SU-DHL-6 (cell line): ENCODE measurements at regions not wholly inside any gene's neighbourhood (a gene's known extent, or its start where the extent isn't known, plus 50 kb on each side); places are given as distances from the start of the nearest gene placed in this dataset.

Source experiments
- H2AFZ ChIP-seq: fragments of 200-600 bp; sonication (generic); 2 replicates; pipeline ENCODE4 v1.6.1; 2014; ENCODE audit warnings: low read depth, mild to moderate bottlenecking, moderate library complexity, mixed read lengths, antibody characterized with exemption, low read length; ENCODE audit not compliant: severe bottlenecking
- H3F3A ChIP-seq: fragments of 200-600 bp; shearing (Covaris generic); 2 replicates; pipeline ENCODE4 v1.6.0; 2016; ENCODE audit warnings: antibody characterized with exemption, mild to moderate bottlenecking; ENCODE audit not compliant: insufficient read depth
- H3K27ac ChIP-seq: fragments of 200-600 bp; sonication (generic); 2 replicates; pipeline ENCODE4 v1.5.1; 2016; ENCODE audit warnings: low read depth, mild to moderate bottlenecking, low read length, moderate library complexity, mixed read lengths
- H3K27me3 ChIP-seq: fragments of 200-600 bp; sonication (generic), shearing (Covaris generic); 2 replicates; pipeline ENCODE4 v1.6.0; 2014; ENCODE audit warnings: mild to moderate bottlenecking, low read length
- H3K36me3 ChIP-seq: fragments of 200-600 bp; sonication (generic); 2 replicates; pipeline ENCODE4 v1.6.1; 2014; ENCODE audit warnings: mild to moderate bottlenecking, low read length, mixed read lengths
- H3K4me2 ChIP-seq: fragments of 300-600, 200-600 bp; shearing (Covaris generic), sonication (generic); 2 replicates; pipeline ENCODE4 v1.6.0; 2014; ENCODE audit warnings: low read length, low read depth, mild to moderate bottlenecking; ENCODE audit not compliant: poor library complexity, severe bottlenecking
- H3K4me3 ChIP-seq: fragments of 200-600 bp; sonication (generic); 2 replicates; pipeline ENCODE4 v1.5.1; 2014; ENCODE audit warnings: antibody characterized with exemption, low read length, mild to moderate bottlenecking, mixed read lengths; ENCODE audit not compliant: insufficient read depth, poor library complexity, severe bottlenecking
- H3K79me2 ChIP-seq: fragments of 200-600 bp; sonication (generic); 2 replicates; pipeline ENCODE4 v1.6.1; 2014; ENCODE audit warnings: mild to moderate bottlenecking, low read length, moderate library complexity; ENCODE audit not compliant: insufficient read depth
- H3K9ac ChIP-seq: fragments of 200-600 bp; sonication (generic); 2 replicates; pipeline ENCODE4 v1.7.0; 2014; ENCODE audit warnings: mild to moderate bottlenecking, low read length
- H3K9me2 ChIP-seq: fragments of 200-600 bp; sonication (generic); replicated peaks from 2 replicates; pipeline ENCODE4 v1.6.1; 2014; ENCODE audit warnings: low read length; ENCODE audit not compliant: insufficient read depth
- H3K9me3 ChIP-seq: fragments of 200-600 bp; sonication (generic); 2 replicates; pipeline ENCODE4 v1.6.1; 2014; ENCODE audit warnings: low read length, mixed read lengths; ENCODE audit not compliant: insufficient read depth
- H4K20me1 ChIP-seq: fragments of 200-600 bp; sonication (generic); 2 replicates; pipeline ENCODE4 v1.6.1; 2014; ENCODE audit warnings: low read depth, mild to moderate bottlenecking, antibody characterized with exemption, low read length, moderate library complexity, mixed read lengths
- EZH2phosphoT487 ChIP-seq: fragments of 200-600 bp; sonication (generic), shearing (Covaris generic); conservative IDR thresholded peaks from 2 replicates; pipeline ENCODE4 v1.6.1; 2018; ENCODE audit warnings: mild to moderate bottlenecking, antibody characterized with exemption, low read length, moderate library complexity, mixed read lengths
- TF ChIP-seq, protein P1 (sequence below): fragments of 200-600 bp; sonication (generic); IDR thresholded peaks from one replicate; pipeline ENCODE4 v1.5.1; 2017; ENCODE audit warnings: antibody characterized with exemption, mild to moderate bottlenecking, low read length, moderate library complexity; ENCODE audit not compliant: insufficient read depth, poor library complexity, severe bottlenecking

DNA sequence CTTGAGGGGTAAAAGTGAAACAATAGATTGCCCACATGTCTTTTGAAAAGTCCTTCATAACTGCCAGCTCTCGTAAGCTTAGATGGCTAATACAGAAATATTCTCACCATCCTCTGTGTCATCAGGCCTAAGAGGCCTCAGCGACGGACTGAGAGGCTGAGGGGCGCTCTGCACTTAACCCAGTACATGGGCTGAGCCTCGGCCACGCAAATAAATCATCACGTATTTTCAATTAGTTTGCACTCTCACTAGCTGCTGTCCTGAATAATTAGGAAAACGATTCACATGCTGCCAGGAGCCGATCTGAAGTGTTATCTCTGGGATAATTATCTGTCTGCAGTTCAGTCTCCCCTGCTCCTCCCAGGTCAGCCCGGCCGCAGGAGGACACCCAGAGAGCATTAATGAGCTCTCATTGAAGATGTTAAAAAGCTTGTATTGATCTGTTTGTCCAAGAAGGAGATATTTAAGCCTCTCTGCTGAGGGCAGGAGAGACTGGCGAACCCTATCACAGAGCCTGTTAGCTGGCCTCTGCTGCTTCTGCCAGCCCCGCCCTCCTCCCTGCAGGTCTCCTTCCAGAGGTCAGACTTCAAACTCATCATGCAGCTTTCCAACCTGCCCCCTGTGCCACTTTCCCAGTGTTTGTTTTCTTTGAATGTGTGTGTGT lies 1051.3 kb downstream of the VRK1 start:
- no peaks in the 10 kb centered on the region for H3K36me3 ChIP-seq
- H3K4me2 ChIP-seq: no peak overlapping the region
- no peaks in the 10 kb centered on the region for H3K9me2 ChIP-seq
- no peak overlapping the region for H3K4me3 ChIP-seq
- no peak for TF ChIP-seq EZH2phosphoT487
- TF ChIP-seq, protein P1, sequence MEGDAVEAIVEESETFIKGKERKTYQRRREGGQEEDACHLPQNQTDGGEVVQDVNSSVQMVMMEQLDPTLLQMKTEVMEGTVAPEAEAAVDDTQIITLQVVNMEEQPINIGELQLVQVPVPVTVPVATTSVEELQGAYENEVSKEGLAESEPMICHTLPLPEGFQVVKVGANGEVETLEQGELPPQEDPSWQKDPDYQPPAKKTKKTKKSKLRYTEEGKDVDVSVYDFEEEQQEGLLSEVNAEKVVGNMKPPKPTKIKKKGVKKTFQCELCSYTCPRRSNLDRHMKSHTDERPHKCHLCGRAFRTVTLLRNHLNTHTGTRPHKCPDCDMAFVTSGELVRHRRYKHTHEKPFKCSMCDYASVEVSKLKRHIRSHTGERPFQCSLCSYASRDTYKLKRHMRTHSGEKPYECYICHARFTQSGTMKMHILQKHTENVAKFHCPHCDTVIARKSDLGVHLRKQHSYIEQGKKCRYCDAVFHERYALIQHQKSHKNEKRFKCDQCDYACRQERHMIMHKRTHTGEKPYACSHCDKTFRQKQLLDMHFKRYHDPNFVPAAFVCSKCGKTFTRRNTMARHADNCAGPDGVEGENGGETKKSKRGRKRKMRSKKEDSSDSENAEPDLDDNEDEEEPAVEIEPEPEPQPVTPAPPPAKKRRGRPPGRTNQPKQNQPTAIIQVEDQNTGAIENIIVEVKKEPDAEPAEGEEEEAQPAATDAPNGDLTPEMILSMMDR: no peak
- H3K27me3 ChIP-seq: no peaks in the 10 kb centered on the region
- no peaks in the 10 kb centered on the region for H3K79me2 ChIP-seq
- no peak overlapping the region for H2AFZ ChIP-seq
- H3K27ac ChIP-seq: no peak overlapping the region
- H3K9ac ChIP-seq: no peak overlapping the region
- no peaks in the 10 kb centered on the region for H3F3A ChIP-seq
- no peaks in the 10 kb centered on the region for H4K20me1 ChIP-seq
- H3K9me3 ChIP-seq: no peaks in the 10 kb centered on the region

GRCh38 chr14:97850466-97850865 lies 1053.3 kb downstream of the VRK1 start:
- H3K9me2 ChIP-seq: no peaks in the 10 kb centered on the region
- no peak overlapping the region for H3K4me2 ChIP-seq
- no peak overlapping the region for H3K4me3 ChIP-seq
- no peak overlapping the region for H3K27ac ChIP-seq
- no peaks in the 10 kb centered on the region for H3K36me3 ChIP-seq
- no peak overlapping the region for H3K9ac ChIP-seq
- no peaks in the 10 kb centered on the region for H3K27me3 ChIP-seq
- no peaks in the 10 kb centered on the region for H3F3A ChIP-seq
- H2AFZ ChIP-seq: no peak overlapping the region
- H3K9me3 ChIP-seq: no peaks in the 10 kb centered on the region
- no peaks in the 10 kb centered on the region for H4K20me1 ChIP-seq
- H3K79me2 ChIP-seq: no peaks in the 10 kb centered on the region
- TF ChIP-seq, protein P1: no peak
- no peak for TF ChIP-seq EZH2phosphoT487

GRCh38 chr14:97850886-97851285 lies 1053.7 kb downstream of the VRK1 start:
- Histone ChIP-seq H3K36me3 (no peaks in the 10 kb centered on the region), H4K20me1 (no peaks in the 10 kb centered on the region), H3K9me3 (no peaks in the 10 kb centered on the region), H3K79me2 (no peaks in the 10 kb centered on the region), H3K9ac (no peak overlapping the region), H3K27me3 (no peaks in the 10 kb centered on the region), H3K4me3 (no peak overlapping the region), H3K9me2 (no peaks in the 10 kb centered on the region), H3F3A (no peaks in the 10 kb centered on the region), H3K27ac (no peak overlapping the region), H2AFZ (no peak overlapping the region), H3K4me2 (no peak overlapping the region)
- TF ChIP-seq, protein P1: no peak
- TF ChIP-seq EZH2phosphoT487: no peak
